ENCODE measurements at regions not wholly inside any gene's neighbourhood (a gene's known extent, or its start where the extent isn't known, plus 50 kb on each side); places are given as distances from the start of the nearest gene placed in this dataset.

DNA sequence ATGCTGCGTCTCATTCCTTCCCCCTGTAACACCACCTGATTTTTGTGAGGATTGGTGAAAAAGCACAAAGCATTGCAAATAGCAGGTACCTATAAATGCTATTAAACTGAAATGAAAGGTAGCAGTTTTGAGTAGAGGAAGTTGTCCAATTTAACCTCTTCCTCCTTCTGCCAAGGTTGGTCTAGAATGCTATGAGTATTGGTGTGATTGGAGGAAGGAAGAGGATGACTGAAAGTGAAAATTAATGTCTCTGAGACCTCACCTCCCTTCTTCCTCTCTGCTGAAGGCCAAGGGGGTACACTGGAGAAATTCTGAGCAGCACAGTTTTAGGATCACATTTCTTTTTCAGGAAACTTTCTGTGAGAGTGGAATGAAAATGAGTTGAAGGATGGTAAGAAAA, 94.4 kb downstream of the DTWD1 start:
- no peak for DNase-seq
- Histone ChIP-seq H3K9ac (ENCODE audit: low read depth in 2 of 2, low read length in 2 of 2) (no peak overlapping the region), H3K27me3 (no peaks in the 10 kb centered on the region), H3K27ac (no peak overlapping the region), H3K9me3 (no peaks in the 10 kb centered on the region), H3K4me1 (no peaks in the 10 kb centered on the region), H3K4me3 (no peak overlapping the region), H3K36me3 (no peaks in the 10 kb centered on the region)
- intact Hi-C loops (cut with DNase I): loop anchor here (10.0 kb wide), 1 partner anchor 60 kb away; no protein-coding TSS in a partner anchor
- TF ChIP-seq CTCF (IDR thresholded peaks at IDR 0.05): no peak

DNA sequence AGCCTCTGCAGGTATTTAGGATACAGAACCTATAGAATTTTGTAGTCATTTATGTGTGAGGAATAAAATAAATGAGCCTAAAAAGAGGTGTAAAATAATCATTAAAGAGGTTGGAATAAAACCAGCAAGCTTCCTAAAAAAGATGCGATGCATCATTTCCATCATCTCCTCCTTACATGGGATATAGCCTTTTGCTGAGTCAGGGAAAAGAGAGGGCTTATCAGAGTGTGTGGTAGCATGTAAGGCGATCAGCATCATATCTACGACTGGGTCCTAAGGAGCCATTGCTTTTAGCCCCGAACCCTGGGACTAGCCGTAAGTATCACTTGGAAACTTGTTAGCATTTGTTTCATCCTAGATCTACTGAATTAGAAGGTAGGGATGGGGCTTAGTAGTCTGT, 94.9 kb downstream of the DTWD1 start:
- Histone ChIP-seq H3K4me1 (no peaks in the 10 kb centered on the region), H3K27me3 (no peaks in the 10 kb centered on the region)
- intact Hi-C loops (cut with DNase I): loop anchor here (10.0 kb wide), 1 partner anchor 59 kb away; no protein-coding TSS in a partner anchor

GRCh38 chr15:49718234-49718633, 97.4 kb downstream of the DTWD1 start:
- Histone ChIP-seq H3K9me3 (no peaks in the 10 kb centered on the region), H3K27ac (no peak overlapping the region), H3K4me1 (no peaks in the 10 kb centered on the region), H3K27me3 (no peaks in the 10 kb centered on the region), H3K36me3 (no peaks in the 10 kb centered on the region), H3K4me3 (no peak overlapping the region), H3K9ac (ENCODE audit: low read depth in 2 of 2, low read length in 2 of 2) (no peak overlapping the region)
- no peak for DNase-seq
- intact Hi-C loops (cut with DNase I): loop anchor here (10.0 kb wide), 1 partner anchor 57 kb away; no protein-coding TSS in a partner anchor
- no peak for TF ChIP-seq CTCF (IDR thresholded peaks at IDR 0.05)

More for the DNA sequence above, 94.9 kb downstream of the DTWD1 start:
- Histone ChIP-seq H3K9me3 (no peaks in the 10 kb centered on the region), H3K36me3 (no peaks in the 10 kb centered on the region), H3K9ac (ENCODE audit: low read depth in 2 of 2, low read length in 2 of 2) (no peak overlapping the region), H3K4me3 (no peak overlapping the region), H3K27ac (no peak overlapping the region)
- TF ChIP-seq CTCF (IDR thresholded peaks at IDR 0.05): no peak
- DNase-seq: no peak

- Histone ChIP-seq H3K27ac (no peak overlapping the region), H3K4me3 (no peak overlapping the region), H3K4me1 (no peaks in the 10 kb centered on the region), H3K36me3 (no peaks in the 10 kb centered on the region), H3K9me3 (no peaks in the 10 kb centered on the region), H3K9ac (ENCODE audit: low read depth in 2 of 2, low read length in 2 of 2) (no peak overlapping the region), H3K27me3 (no peaks in the 10 kb centered on the region)
- DNase-seq: no peak
- intact Hi-C loops (cut with DNase I): loop anchor here (10.0 kb wide), 1 partner anchor 56 kb away; no protein-coding TSS in a partner anchor
- no peak for TF ChIP-seq CTCF (IDR thresholded peaks at IDR 0.05)
These were observed 98.0 kb downstream of the DTWD1 start for GRCh38 chr15:49718846-49719245.

- Histone ChIP-seq H3K9me3 (no peaks in the 10 kb centered on the region), H3K4me3 (no peak overlapping the region), H3K27me3 (no peaks in the 10 kb centered on the region)
These were observed 99.4 kb downstream of the DTWD1 start for GRCh38 chr15:49720261-49720660.

More at GRCh38 chr15:49720261-49720660, 99.4 kb downstream of the DTWD1 start:
- H3K27ac ChIP-seq: no peak overlapping the region
- no peak for DNase-seq
- intact Hi-C loops (cut with DNase I): no loop called here
- no peak overlapping the region for H3K9ac ChIP-seq (ENCODE audit: low read depth in 2 of 2, low read length in 2 of 2)
- H3K4me1 ChIP-seq: no peaks in the 10 kb centered on the region
- no peak for TF ChIP-seq CTCF (IDR thresholded peaks at IDR 0.05)
- H3K36me3 ChIP-seq: no peaks in the 10 kb centered on the region
